Endothelial cell of umbilical vein (primary cell): ENCODE measurements at regions not wholly inside any gene's neighbourhood (a gene's known extent, or its start where the extent isn't known, plus 50 kb on each side); places are given as distances from the start of the nearest gene placed in this dataset.

ENCODE experiments used
- BruUV-seq: library from RNA; stranded (reverse); fragments of 400-500 nt; replicated peaks from 2 replicates; lab custom pipeline; 2021; lab: Mats Ljungman, UMichigan
- CTCF ChIA-PET: fragments of 300-600, 350-600 bp; sonication (Branson Sonifier 250); formaldehyde crosslinking; loops from one replicate; lab custom pipeline; 2021; ENCODE audit warnings: antibody characterized with exemption, inconsistent platforms; lab: Charles Lee
- POLR2A ChIA-PET: fragments of 300-600, 350-600 bp; sonication (Branson Sonifier 250); formaldehyde crosslinking; loops from one replicate; lab custom pipeline; 2021; ENCODE audit warnings: antibody characterized with exemption, inconsistent platforms; lab: Charles Lee
- DNase-seq: peaks from one replicate; pipeline ENCODE4 v3.0.0-alpha.2; 2011; ENCODE audit warnings: low read depth, low spot score
- FAIRE-seq: peaks from 2 replicates; lab custom pipeline; 2011; peaks lifted over from hg19 to GRCh38; lab: Jason Lieb, UNC
- H2AFZ ChIP-seq: 2 replicates; pipeline ENCODE4 v1.6.0; 2012; ENCODE audit warnings: low read depth, low read length, control low read depth, inconsistent platforms
- H3K27ac ChIP-seq: 2 replicates; pipeline ENCODE4 v1.5.1; 2011; ENCODE audit warnings: low read depth, mild to moderate bottlenecking, control low read depth, low read length, moderate library complexity; ENCODE audit not compliant: insufficient read depth
- H3K27me3 ChIP-seq, 2 experiments: 2 replicates each; pipeline versions ENCODE4 v1.6.0 to v1.6.1; 2011; ENCODE audit warnings: low read length in 2 of 2, mixed read lengths in 1 of 2; ENCODE audit not compliant: control insufficient read depth in 2 of 2, insufficient read depth in 2 of 2
- H3K36me3 ChIP-seq, 2 experiments: 2 replicates in 1 of 2; 3 replicates in 1 of 2; pipeline ENCODE4 v1.5.1; 2011; ENCODE audit warnings: low read length in 2 of 2, mild to moderate bottlenecking in 1 of 2, moderate library complexity in 1 of 2; ENCODE audit not compliant: control insufficient read depth in 2 of 2, insufficient read depth in 2 of 2; ENCODE audit errors: extremely low read depth in 1 of 2
- H3K4me1 ChIP-seq: 3 replicates; pipeline ENCODE4 v1.5.1; 2011; ENCODE audit warnings: mild to moderate bottlenecking, low read length; ENCODE audit not compliant: control insufficient read depth, insufficient read depth; ENCODE audit errors: extremely low read depth
- H3K4me2 ChIP-seq: 2 replicates; pipeline ENCODE4 v1.6.1; 2011; ENCODE audit warnings: low read length, control low read depth, mixed read lengths; ENCODE audit not compliant: insufficient read depth
- H3K4me3 ChIP-seq, 3 experiments: fragments of 200-600 bp in 1 of 3; sonication (generic), shearing (Covaris generic) in 1 of 3; replicated peaks in 1 of 3; 2 replicates each; pipeline ENCODE4 v1.5.1; 2011 to 2016; ENCODE audit warnings: control low read depth in 3 of 3, low read length in 3 of 3, mild to moderate bottlenecking in 2 of 3, inconsistent platforms in 1 of 3, low read depth in 1 of 3, moderate library complexity in 1 of 3; ENCODE audit not compliant: insufficient read depth in 1 of 3
- H3K79me2 ChIP-seq: 2 replicates; pipeline ENCODE4 v1.6.0; 2012; ENCODE audit warnings: low read length, inconsistent platforms; ENCODE audit not compliant: control insufficient read depth, insufficient read depth
- H3K9ac ChIP-seq: replicated peaks from 2 replicates; pipeline ENCODE3; 2011; ENCODE audit warnings: low read length, control low read depth; ENCODE audit not compliant: insufficient read depth; ENCODE audit errors: extremely low read depth
- H3K9me1 ChIP-seq: replicated peaks from 3 replicates; pipeline ENCODE4 v1.6.0; 2011; ENCODE audit warnings: mild to moderate bottlenecking, low read length; ENCODE audit not compliant: control insufficient read depth, insufficient read depth; ENCODE audit errors: extremely low read depth
- H3K9me3 ChIP-seq: replicated peaks from 2 replicates; pipeline ENCODE4 v1.5.1; 2012; ENCODE audit warnings: low read length, inconsistent platforms; ENCODE audit not compliant: control insufficient read depth, insufficient read depth
- H4K20me1 ChIP-seq: replicated peaks from 2 replicates; pipeline ENCODE3; 2011; ENCODE audit warnings: mild to moderate bottlenecking, low read length; ENCODE audit not compliant: control insufficient read depth, insufficient read depth; ENCODE audit errors: extremely low read depth
- CTCF ChIP-seq, 2 donors: IDR thresholded peaks; 1 replicate in 1 of 2; 2 replicates in 1 of 2; pipeline ENCODE4 v1.5.1; 2011; ENCODE audit warnings: low read length in 2 of 2, mild to moderate bottlenecking in 2 of 2, moderate library complexity in 2 of 2, control low read depth in 1 of 2, inconsistent platforms in 1 of 2, low read depth in 1 of 2; ENCODE audit not compliant: insufficient read depth in 1 of 2; ENCODE audit errors: extremely low read depth in 1 of 2
- EZH2 ChIP-seq: IDR thresholded peaks from 2 replicates; pipeline ENCODE4 v1.6.1; 2012; ENCODE audit warnings: borderline replicate concordance, low read depth, mild to moderate bottlenecking, moderate library complexity, low read length, inconsistent platforms; ENCODE audit not compliant: severe bottlenecking
- FOS ChIP-seq: IDR thresholded peaks from 2 replicates; pipeline ENCODE4 v1.6.1; 2011; ENCODE audit warnings: mild to moderate bottlenecking, low read length, moderate library complexity, borderline replicate concordance; ENCODE audit not compliant: insufficient read depth
- GATA2 ChIP-seq: IDR thresholded peaks from 2 replicates; pipeline ENCODE4 v1.7.0; 2011; ENCODE audit warnings: low read depth, mild to moderate bottlenecking, moderate library complexity, mixed read lengths, low read length; ENCODE audit not compliant: insufficient read length, insufficient read depth
- JUN ChIP-seq: IDR thresholded peaks from 2 replicates; pipeline ENCODE4 v1.6.1; 2011; ENCODE audit warnings: borderline replicate concordance, low read depth; ENCODE audit not compliant: insufficient read length, insufficient read depth
- MAX ChIP-seq: IDR thresholded peaks from 2 replicates; pipeline ENCODE4 v1.6.1; 2011; ENCODE audit not compliant: insufficient read depth, insufficient read length
- MYC ChIP-seq: IDR thresholded peaks from one replicate; pipeline ENCODE4 v1.6.1; 2011; ENCODE audit warnings: mild to moderate bottlenecking, low read depth, low read length
- POLR2A ChIP-seq: IDR thresholded peaks from 2 replicates; pipeline ENCODE4 v1.6.1; 2012; ENCODE audit warnings: low read depth, mild to moderate bottlenecking, control low read depth, low read length
- POLR2AphosphoS5 ChIP-seq: IDR thresholded peaks from 2 replicates; pipeline ENCODE4 v1.6.1; 2012; ENCODE audit warnings: low read depth, mild to moderate bottlenecking, control low read depth, low read length, moderate library complexity; ENCODE audit not compliant: insufficient read depth
- dilution Hi-C: fragments of 300-500 bp; cut with MboI; formaldehyde crosslinking; loops from one replicate; pipeline ENCODE4 v1.15.0; 2019; ENCODE audit warnings: low sequenced_read_pairs; ENCODE audit not compliant: extremely low pct_ligation_motif_present
- intact Hi-C: fragments of 100-400 bp; cut with micrococcal nuclease; formaldehyde crosslinking; loops from one replicate; pipeline ENCODE4 v1.10.0; 2022

- Histone ChIP-seq H3K27ac (no peak overlapping the region), H4K20me1 (no peaks in the 10 kb centered on the region), H2AFZ (no peak overlapping the region), H3K9ac (no peak overlapping the region), H3K4me2 (no peak overlapping the region), H3K9me1 (no peaks in the 10 kb centered on the region), H3K27me3 (no peaks in the 10 kb centered on the region), H3K4me3 (no peak overlapping the region), H3K9me3 (no peaks in the 10 kb centered on the region), H3K36me3 (no peaks in the 10 kb centered on the region), H3K79me2 (no peaks in the 10 kb centered on the region), H3K4me1 (no peaks in the 10 kb centered on the region)
- intact Hi-C loops (no loop called here), dilution Hi-C loops (no loop called here)
- FAIRE-seq, result no peak
- BruUV-seq, result no TSS peak
- CTCF ChIA-PET, result interaction anchor here (1.8 to 1.9 kb wide), 2 partner anchors 31 to 59 kb away, joined by 4 to 7 read pairs; no protein-coding TSS in a partner anchor
- DNase-seq, result no peak
- TF ChIP-seq GATA2, result no peak
- no peak for TF ChIP-seq JUN
- no peak for TF ChIP-seq POLR2AphosphoS5
- no peak for TF ChIP-seq POLR2A
- no peak for TF ChIP-seq MYC
- TF ChIP-seq EZH2, result no peak
- TF ChIP-seq CTCF (IDR thresholded peaks at IDR 0.05; ENCODE audit: extremely low read depth in 1 of 2, insufficient read depth in 1 of 2, low read depth in 1 of 2, low read length in 2 of 2), result no peak
- TF ChIP-seq MAX, result no peak
- no peak for TF ChIP-seq FOS
- POLR2A ChIA-PET, result no interaction called here
Observed at GRCh38 chr3:168983046-168983445, 680.5 kb downstream of the MECOM start.
